GM12875 (cell line): ENCODE measurements at regions not wholly inside any gene's neighbourhood (a gene's known extent, or its start where the extent isn't known, plus 50 kb on each side); places are given as distances from the start of the nearest gene placed in this dataset.

ENCODE experiments used
- H3K4me3 ChIP-seq: one replicate; pipeline ENCODE4 v1.5.1; 2011; ENCODE audit warnings: low read depth, low read length, control low read depth
- TF ChIP-seq, protein P1 (sequence below): IDR thresholded peaks from 2 replicates; pipeline ENCODE4 v1.5.1; 2011; ENCODE audit warnings: low read depth, mild to moderate bottlenecking, control low read depth, inconsistent platforms, low read length, moderate library complexity, borderline replicate concordance; ENCODE audit not compliant: insufficient read depth

DNA sequence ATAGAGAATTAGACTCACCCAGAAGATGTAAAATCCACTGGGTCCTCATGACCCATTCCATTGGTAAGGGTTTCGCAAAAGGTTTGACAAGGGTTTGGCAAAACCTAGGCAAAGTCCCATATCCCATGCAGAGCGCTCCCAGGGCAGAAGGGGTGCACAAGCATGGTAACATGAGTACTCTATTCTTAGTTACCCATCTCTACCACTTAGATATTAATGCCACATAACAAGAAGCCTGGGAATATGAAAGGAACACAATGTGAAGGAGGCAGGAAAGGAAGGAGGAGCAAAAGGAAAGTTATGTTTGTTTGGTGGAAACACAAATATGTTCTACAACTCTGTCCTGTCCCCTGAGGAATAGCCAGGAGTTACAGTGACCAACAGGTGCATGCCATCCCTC is 163.1 kb downstream of the FAXC start:
- TF ChIP-seq, protein P1, sequence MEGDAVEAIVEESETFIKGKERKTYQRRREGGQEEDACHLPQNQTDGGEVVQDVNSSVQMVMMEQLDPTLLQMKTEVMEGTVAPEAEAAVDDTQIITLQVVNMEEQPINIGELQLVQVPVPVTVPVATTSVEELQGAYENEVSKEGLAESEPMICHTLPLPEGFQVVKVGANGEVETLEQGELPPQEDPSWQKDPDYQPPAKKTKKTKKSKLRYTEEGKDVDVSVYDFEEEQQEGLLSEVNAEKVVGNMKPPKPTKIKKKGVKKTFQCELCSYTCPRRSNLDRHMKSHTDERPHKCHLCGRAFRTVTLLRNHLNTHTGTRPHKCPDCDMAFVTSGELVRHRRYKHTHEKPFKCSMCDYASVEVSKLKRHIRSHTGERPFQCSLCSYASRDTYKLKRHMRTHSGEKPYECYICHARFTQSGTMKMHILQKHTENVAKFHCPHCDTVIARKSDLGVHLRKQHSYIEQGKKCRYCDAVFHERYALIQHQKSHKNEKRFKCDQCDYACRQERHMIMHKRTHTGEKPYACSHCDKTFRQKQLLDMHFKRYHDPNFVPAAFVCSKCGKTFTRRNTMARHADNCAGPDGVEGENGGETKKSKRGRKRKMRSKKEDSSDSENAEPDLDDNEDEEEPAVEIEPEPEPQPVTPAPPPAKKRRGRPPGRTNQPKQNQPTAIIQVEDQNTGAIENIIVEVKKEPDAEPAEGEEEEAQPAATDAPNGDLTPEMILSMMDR: no peak
- H3K4me3 ChIP-seq: no peak overlapping the region

DNA sequence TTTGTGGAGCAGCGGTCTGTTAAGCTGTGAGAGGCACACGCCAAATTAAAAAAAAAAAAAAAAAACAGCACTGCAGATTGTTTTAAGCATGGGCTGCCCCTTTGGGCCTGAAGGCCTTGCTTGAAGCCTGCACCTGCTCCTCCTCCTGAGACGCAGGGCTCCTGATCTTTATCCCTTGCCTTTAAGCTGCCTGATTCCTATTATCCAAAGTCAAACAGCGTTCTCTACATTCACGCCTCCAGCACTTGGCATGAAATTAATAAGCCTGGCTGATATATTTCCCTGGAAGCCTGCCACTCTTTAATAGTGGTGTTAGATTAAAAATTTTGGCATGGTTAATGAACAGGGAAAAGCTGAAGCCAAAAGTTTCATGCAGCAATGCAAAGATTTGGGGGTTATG is 163.9 kb downstream of the FAXC start:
- no peak overlapping the region for H3K4me3 ChIP-seq
- TF ChIP-seq, protein P1: no peak

DNA sequence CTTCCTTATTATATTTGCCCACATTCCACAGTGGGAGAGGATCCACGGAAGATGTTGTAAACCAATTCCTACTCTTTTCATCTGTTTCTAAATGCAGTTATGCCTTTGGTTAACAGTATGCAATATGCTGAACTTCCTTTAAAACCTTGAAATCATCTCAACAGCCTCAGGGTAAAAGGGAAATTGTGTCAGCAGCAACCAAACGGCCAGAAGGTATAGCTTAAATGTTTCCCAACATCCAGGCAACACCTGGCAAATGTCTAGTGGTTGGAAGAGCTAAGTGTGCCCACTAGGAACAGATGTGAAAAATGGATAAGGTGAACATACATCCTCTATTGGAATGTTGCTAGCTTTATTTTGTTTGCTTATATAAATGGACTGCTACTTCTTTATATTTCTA is 164.8 kb downstream of the FAXC start:
- no peak overlapping the region for H3K4me3 ChIP-seq
- TF ChIP-seq, protein P1: no peak

DNA sequence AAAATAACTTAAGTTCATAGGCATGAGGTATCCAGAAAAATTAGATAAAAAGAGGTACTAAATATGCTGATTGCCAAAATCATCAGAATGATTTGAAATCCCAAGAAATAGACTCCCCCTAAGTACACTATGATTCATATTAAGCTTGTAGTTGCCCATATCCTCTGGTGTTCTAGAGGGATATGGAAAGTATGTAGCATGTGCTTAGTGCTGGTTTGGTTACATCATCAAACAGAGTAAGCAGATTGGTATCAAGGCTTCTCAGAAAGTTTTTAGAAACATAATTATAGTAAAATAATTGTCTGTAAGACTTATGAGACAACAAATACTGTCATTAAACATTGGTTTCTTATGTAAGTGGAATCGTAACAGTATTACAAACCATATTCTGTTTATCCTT is 166.4 kb downstream of the FAXC start:
- H3K4me3 ChIP-seq: no peak overlapping the region
- TF ChIP-seq, protein P1: no peak

DNA sequence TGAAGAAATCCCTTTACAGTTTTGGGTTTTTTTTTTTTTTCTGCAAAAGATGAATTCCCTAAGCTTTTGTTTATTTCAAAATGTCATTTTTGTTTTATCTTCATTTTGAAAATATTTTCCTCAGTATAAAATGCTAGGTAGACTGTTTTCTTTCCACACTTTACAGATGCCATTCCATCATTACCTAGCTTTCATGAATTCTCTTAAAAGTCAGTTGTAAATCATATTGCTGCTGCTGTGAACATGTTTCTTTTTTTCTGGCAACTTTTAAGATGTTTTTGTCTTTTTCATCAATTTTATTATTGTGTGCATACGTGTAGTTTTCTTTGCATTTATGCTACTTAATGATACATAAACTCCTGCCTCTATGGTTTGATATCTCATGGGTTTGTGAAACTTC is 168.3 kb downstream of the FAXC start:
- TF ChIP-seq, protein P1: no peak
- H3K4me3 ChIP-seq: no peak overlapping the region

DNA sequence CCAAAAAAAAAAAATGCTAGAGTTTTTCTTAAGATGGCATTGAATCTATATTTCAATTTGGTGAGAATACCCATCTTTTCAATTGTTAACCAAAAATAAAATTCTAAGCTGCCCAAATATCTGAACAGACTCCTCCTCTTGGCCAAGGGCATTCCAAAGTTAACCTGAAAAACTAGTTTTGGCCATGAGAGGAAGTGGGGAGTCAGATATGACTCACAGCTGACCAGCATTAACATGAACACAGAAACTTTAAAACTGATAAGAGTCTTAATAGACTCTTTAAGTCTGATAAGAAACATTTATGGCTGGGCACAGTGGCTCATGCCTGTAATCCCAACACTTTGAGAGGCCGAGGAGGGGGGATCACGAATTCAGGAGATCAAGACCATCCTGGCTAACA is 171.3 kb downstream of the FAXC start:
- no peak overlapping the region for H3K4me3 ChIP-seq
- TF ChIP-seq, protein P1: no peak

DNA sequence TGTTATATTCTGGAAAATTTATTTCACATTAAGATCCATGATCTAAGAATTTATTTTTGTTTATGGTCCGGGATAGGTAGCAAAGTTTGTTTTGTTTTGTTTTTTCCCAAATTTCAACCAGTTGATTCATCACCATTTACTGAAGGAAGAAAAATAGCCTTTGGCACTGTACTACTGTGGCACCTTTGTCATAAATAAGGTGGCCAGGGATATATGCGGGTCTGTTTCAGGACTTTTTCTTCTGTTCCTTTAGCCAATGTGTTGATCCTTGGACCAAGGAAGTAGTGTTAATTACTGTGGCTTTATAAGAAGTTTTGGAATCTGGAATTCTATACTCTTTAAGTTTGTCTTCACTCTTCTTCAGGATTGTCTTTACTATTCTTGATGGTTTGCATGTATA is 171.7 kb downstream of the FAXC start:
- no peak overlapping the region for H3K4me3 ChIP-seq
- TF ChIP-seq, protein P1: no peak
